Erythroblast (primary cell): ENCODE measurements at regions not wholly inside any gene's neighbourhood (a gene's known extent, or its start where the extent isn't known, plus 50 kb on each side); places are given as distances from the start of the nearest gene placed in this dataset.

ENCODE experiments used
- GATA1 ChIP-seq: IDR thresholded peaks from 2 replicates; pipeline ENCODE4 v1.6.1; 2011; ENCODE audit warnings: low read depth, mild to moderate bottlenecking, control low read depth, low read length, moderate library complexity
- POLR2A ChIP-seq: IDR thresholded peaks from 2 replicates; pipeline ENCODE4 v1.6.1; 2011; ENCODE audit warnings: mild to moderate bottlenecking, low read length

DNA sequence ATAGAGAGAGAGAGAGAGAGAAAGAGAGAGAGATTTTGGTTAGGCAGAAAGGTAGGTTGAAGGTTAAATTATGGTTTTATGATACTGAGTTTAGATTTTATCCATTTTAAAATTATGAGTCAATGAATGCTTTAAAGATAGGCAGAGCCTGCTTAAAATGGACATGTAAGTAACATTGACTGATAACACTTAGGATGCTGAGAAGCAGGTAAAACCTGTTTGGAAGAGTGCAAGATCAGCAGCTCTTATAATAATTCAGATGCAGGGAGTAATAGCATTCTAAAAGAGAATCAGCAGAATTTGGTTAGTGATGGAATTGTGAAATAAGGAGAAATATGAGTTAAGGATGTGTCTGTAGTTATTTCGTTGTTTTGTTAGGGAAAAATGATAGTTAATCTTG lies 446.6 kb downstream of the PLA2G4A start:
- no peak for TF ChIP-seq POLR2A
- no peak for TF ChIP-seq GATA1
